Omental fat pad (tissue), 3 donors: ENCODE measurements at regions not wholly inside any gene's neighbourhood (a gene's known extent, or its start where the extent isn't known, plus 50 kb on each side); places are given as distances from the start of the nearest gene placed in this dataset.

Experiments used
- ATAC-seq: fragments of 150-250 bp; one replicate; pipeline ENCODE4 v1.9.1; 2016; ENCODE audit warnings: mild to moderate bottlenecking, moderate library complexity; ENCODE audit not compliant: low FRiP score
- DNase-seq: peaks from one replicate; pipeline ENCODE4 v3.0.0-alpha.2; 2019; ENCODE audit warnings: low spot score
- TF ChIP-seq, protein P1 (sequence below), 3 donors: fragments of 450-650 bp; IDR thresholded peaks; one replicate each; pipeline ENCODE4 v1.5.1; 2016 to 2017; ENCODE audit warnings: antibody characterized with exemption in 3 of 3, mild to moderate bottlenecking in 3 of 3, moderate library complexity in 2 of 3

GRCh38 chr6:154907291-154907690, 87.8 kb upstream of the TIAM2 start:
- TF ChIP-seq, protein P1, sequence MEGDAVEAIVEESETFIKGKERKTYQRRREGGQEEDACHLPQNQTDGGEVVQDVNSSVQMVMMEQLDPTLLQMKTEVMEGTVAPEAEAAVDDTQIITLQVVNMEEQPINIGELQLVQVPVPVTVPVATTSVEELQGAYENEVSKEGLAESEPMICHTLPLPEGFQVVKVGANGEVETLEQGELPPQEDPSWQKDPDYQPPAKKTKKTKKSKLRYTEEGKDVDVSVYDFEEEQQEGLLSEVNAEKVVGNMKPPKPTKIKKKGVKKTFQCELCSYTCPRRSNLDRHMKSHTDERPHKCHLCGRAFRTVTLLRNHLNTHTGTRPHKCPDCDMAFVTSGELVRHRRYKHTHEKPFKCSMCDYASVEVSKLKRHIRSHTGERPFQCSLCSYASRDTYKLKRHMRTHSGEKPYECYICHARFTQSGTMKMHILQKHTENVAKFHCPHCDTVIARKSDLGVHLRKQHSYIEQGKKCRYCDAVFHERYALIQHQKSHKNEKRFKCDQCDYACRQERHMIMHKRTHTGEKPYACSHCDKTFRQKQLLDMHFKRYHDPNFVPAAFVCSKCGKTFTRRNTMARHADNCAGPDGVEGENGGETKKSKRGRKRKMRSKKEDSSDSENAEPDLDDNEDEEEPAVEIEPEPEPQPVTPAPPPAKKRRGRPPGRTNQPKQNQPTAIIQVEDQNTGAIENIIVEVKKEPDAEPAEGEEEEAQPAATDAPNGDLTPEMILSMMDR (IDR thresholded peaks at IDR 0.05), result no peak
- DNase-seq (no peak), ATAC-seq (no peak)

GRCh38 chr6:154908723-154909122, 86.4 kb upstream of the TIAM2 start:
- TF ChIP-seq, protein P1 (IDR thresholded peaks at IDR 0.05), result no peak

DNA sequence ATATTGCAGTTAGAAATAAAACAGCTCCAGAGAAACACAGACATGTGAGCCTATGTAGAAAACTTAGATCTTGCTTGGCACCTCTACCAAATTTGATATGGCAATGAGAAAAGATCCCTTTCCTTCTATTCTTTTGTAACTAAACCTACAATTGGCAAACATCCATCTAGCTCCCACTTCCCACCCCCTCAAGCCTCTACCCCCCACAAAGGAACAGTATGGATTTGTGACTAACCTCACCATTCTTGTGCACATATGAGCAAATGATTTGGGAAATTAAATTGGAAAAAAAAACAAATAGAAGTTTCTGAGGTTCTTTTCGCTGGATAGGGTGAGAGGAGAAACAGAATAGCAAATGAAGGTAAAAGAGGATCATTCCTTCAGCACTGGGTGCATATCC, 85.8 kb upstream of the TIAM2 start:
- TF ChIP-seq, protein P1 (IDR thresholded peaks at IDR 0.05), result no peak
- DNase-seq (no peak), ATAC-seq (no peak)

More at GRCh38 chr6:154908723-154909122, 86.4 kb upstream of the TIAM2 start:
- DNase-seq (no peak), ATAC-seq (no peak)

GRCh38 chr6:154909821-154910220, 85.3 kb upstream of the TIAM2 start:
- no peak for ATAC-seq
- TF ChIP-seq, protein P1 (IDR thresholded peaks at IDR 0.05), result no peak
- DNase-seq, result no peak

DNA sequence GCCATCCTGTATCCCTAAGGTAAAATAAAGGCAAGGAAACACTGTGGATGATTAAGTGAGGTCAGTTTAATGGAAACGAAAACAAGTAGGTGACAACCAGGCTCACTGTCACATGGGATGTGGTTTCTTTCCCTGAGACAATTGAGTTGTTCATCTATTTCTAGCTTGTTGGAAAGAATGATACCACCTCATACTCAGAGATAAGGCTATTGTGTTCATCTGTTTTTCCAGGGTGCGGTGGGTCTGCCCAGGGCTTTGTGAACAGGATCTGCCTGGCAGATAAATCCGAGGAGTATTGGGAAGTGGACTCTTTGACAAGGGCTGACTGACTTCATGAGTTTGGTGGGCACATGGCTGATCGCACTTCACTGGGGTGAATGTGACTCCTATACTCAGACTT, 80.8 kb upstream of the TIAM2 start:
- TF ChIP-seq, protein P1 (IDR thresholded peaks at IDR 0.05), result no peak
- no peak for DNase-seq
- ATAC-seq, result no peak

GRCh38 chr6:154916857-154917256, 78.3 kb upstream of the TIAM2 start:
- ATAC-seq (no peak), DNase-seq (no peak)
- TF ChIP-seq, protein P1 (IDR thresholded peaks at IDR 0.05), result no peak

- DNase-seq, result no peak
- ATAC-seq, result no peak
- TF ChIP-seq, protein P1 (IDR thresholded peaks at IDR 0.05), result no peak
Measured at GRCh38 chr6:154917941-154918340, 77.2 kb upstream of the TIAM2 start.
